HFFc6 (cell line): ENCODE measurements at regions not wholly inside any gene's neighbourhood (a gene's known extent, or its start where the extent isn't known, plus 50 kb on each side); places are given as distances from the start of the nearest gene placed in this dataset.

Source experiments
- DNase-seq: peaks from one replicate; pipeline ENCODE4 v3.0.0-alpha.2; 2018
- H3K27ac Mint-ChIP-seq: 2 replicates; pipeline ENCODE4 v1.8.0; 2020; ENCODE audit warnings: mild to moderate bottlenecking, mixed read lengths
- H3K27me3 Mint-ChIP-seq: 2 replicates; pipeline ENCODE4 v1.8.0; 2021; ENCODE audit warnings: mild to moderate bottlenecking, moderate library complexity, mixed read lengths; ENCODE audit not compliant: insufficient read depth
- H3K36me3 Mint-ChIP-seq: 2 replicates; pipeline ENCODE4 v1.8.0; 2021; ENCODE audit warnings: low read depth, mixed read lengths
- H3K4me1 Mint-ChIP-seq: 2 replicates; pipeline ENCODE4 v1.8.0; 2020; ENCODE audit warnings: low read depth, mixed read lengths
- H3K4me3 Mint-ChIP-seq: 2 replicates; pipeline ENCODE4 v1.8.0; 2020; ENCODE audit warnings: mild to moderate bottlenecking, moderate library complexity, mixed read lengths
- H3K9me3 Mint-ChIP-seq: 2 replicates; pipeline ENCODE4 v1.8.0; 2020; ENCODE audit warnings: mild to moderate bottlenecking, mixed read lengths
- CTCF ChIP-seq: fragments of 200-600 bp; sonication (generic); IDR thresholded peaks from 2 replicates; pipeline ENCODE4 v1.5.0; 2021; ENCODE audit warnings: antibody characterized with exemption, mild to moderate bottlenecking

GRCh38 chr1:199794105-199794863 lies 233.2 kb upstream of the NR5A2 start:
- Mint-ChIP-seq H3K9me3 (no peaks in the 10 kb centered on the region), H3K36me3 (no peaks in the 10 kb centered on the region), H3K4me1 (no peaks in the 10 kb centered on the region), H3K27me3 (no peaks in the 10 kb centered on the region), H3K4me3 (no peak overlapping the region), H3K27ac (no peak overlapping the region)
- DNase-seq, result no peak
- TF ChIP-seq CTCF, result no peak

GRCh38 chr1:199799116-199799515 lies 228.4 kb upstream of the NR5A2 start:
- DNase-seq, result no peak
- Mint-ChIP-seq H3K4me3 (no peak overlapping the region), H3K4me1 (no peaks in the 10 kb centered on the region), H3K27ac (no peak overlapping the region), H3K36me3 (no peaks in the 10 kb centered on the region), H3K27me3 (no peaks in the 10 kb centered on the region), H3K9me3 (no peaks in the 10 kb centered on the region)
- TF ChIP-seq CTCF, result no peak

- H3K4me3 Mint-ChIP-seq, result no peak overlapping the region
- H3K9me3 Mint-ChIP-seq, result no peaks in the 10 kb centered on the region
- no peaks in the 10 kb centered on the region for H3K36me3 Mint-ChIP-seq
- peaks cover 21% of the 10 kb centered on the region for H3K4me1 Mint-ChIP-seq
- no peak for DNase-seq
- no peaks in the 10 kb centered on the region for H3K27me3 Mint-ChIP-seq
- H3K27ac Mint-ChIP-seq, result no peak overlapping the region
- TF ChIP-seq CTCF, result no peak
Measured at GRCh38 chr1:199804526-199804925, 223.0 kb upstream of the NR5A2 start.

GRCh38 chr1:199808110-199808870 lies 219.2 kb upstream of the NR5A2 start:
- Mint-ChIP-seq H3K4me1 (peaks cover 23% of the 10 kb centered on the region), H3K36me3 (no peaks in the 10 kb centered on the region), H3K27ac (peak overlapping the region; percentile 10; the same call in 1 of the 2 replicates), H3K27me3 (peaks cover 2% of the 10 kb centered on the region; the same call in 1 of the 2 replicates), H3K9me3 (no peaks in the 10 kb centered on the region), H3K4me3 (no peak overlapping the region)
- DNase-seq, result peak; percentile 4
- TF ChIP-seq CTCF, result no peak

- Mint-ChIP-seq H3K36me3 (no peaks in the 10 kb centered on the region), H3K27ac (no peak overlapping the region)
- no peak for DNase-seq
Measured at GRCh38 chr1:199809311-199809710, 218.2 kb upstream of the NR5A2 start.

More at GRCh38 chr1:199809311-199809710, 218.2 kb upstream of the NR5A2 start:
- H3K4me1 Mint-ChIP-seq, result peaks cover 23% of the 10 kb centered on the region
- H3K27me3 Mint-ChIP-seq, result peaks cover 2% of the 10 kb centered on the region
- no peak for TF ChIP-seq CTCF
- no peaks in the 10 kb centered on the region for H3K9me3 Mint-ChIP-seq
- no peak overlapping the region for H3K4me3 Mint-ChIP-seq
